Keratinocyte (primary cell): ENCODE measurements at regions not wholly inside any gene's neighbourhood (a gene's known extent, or its start where the extent isn't known, plus 50 kb on each side); places are given as distances from the start of the nearest gene placed in this dataset.
"Not testable (repeated sequence)": the region's sequence is repeated elsewhere in the genome, so short reads cannot be mapped to it uniquely, and the experiment has no call there.

Experiments
- EZH2 ChIP-seq: IDR thresholded peaks from one replicate; pipeline ENCODE4 v1.6.1; 2012; ENCODE audit warnings: inconsistent platforms, mild to moderate bottlenecking, low read length, moderate library complexity
- TF ChIP-seq, protein P1 (sequence below), 3 experiments: IDR thresholded peaks in 1 of 3; conservative IDR thresholded peaks in 1 of 3; optimal IDR thresholded peaks in 1 of 3; 2 replicates in 2 of 3; 3 replicates in 1 of 3; pipeline versions ENCODE3 to v1.5.1; 2011; ENCODE audit warnings: low read length in 3 of 3, mild to moderate bottlenecking in 3 of 3, moderate library complexity in 2 of 3, control low read depth in 1 of 3, inconsistent platforms in 1 of 3; ENCODE audit not compliant: insufficient read depth in 2 of 3; ENCODE audit errors: extremely low read depth in 1 of 3

DNA sequence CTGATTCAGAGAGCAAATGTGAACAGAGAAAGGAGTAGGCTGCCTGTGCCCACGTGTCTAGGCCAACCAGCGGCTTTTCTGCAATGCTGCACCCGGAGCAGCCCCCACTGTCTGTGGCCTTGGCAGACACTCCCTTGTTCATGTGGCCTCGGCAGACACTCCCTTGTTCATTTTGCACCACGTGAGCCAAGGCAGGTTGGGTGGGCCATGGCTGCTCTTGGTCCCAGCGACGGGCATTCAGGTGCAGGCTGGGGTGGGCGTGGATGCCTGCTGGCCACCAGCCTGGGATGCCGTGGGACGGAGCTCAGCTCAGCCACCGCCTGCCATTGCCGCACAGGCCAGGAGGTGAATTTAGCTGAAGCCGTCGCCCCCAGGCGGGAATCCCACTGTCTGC is 159.8 kb downstream of the LAT start:
- TF ChIP-seq, protein P1, sequence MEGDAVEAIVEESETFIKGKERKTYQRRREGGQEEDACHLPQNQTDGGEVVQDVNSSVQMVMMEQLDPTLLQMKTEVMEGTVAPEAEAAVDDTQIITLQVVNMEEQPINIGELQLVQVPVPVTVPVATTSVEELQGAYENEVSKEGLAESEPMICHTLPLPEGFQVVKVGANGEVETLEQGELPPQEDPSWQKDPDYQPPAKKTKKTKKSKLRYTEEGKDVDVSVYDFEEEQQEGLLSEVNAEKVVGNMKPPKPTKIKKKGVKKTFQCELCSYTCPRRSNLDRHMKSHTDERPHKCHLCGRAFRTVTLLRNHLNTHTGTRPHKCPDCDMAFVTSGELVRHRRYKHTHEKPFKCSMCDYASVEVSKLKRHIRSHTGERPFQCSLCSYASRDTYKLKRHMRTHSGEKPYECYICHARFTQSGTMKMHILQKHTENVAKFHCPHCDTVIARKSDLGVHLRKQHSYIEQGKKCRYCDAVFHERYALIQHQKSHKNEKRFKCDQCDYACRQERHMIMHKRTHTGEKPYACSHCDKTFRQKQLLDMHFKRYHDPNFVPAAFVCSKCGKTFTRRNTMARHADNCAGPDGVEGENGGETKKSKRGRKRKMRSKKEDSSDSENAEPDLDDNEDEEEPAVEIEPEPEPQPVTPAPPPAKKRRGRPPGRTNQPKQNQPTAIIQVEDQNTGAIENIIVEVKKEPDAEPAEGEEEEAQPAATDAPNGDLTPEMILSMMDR (optimal IDR thresholded peaks at IDR 0.05 in 1 of 3, IDR thresholded peaks at IDR 0.05 in 1 of 3, conservative IDR thresholded peaks at IDR 0.05 in 1 of 3; ENCODE audit: extremely low read depth in 1 of 3, insufficient read depth in 2 of 3, low read length in 3 of 3), result not testable (repeated sequence)
- not testable (repeated sequence) for TF ChIP-seq EZH2
